ENCODE measurements at regions not wholly inside any gene's neighbourhood (a gene's known extent, or its start where the extent isn't known, plus 50 kb on each side); places are given as distances from the start of the nearest gene placed in this dataset.

DNA sequence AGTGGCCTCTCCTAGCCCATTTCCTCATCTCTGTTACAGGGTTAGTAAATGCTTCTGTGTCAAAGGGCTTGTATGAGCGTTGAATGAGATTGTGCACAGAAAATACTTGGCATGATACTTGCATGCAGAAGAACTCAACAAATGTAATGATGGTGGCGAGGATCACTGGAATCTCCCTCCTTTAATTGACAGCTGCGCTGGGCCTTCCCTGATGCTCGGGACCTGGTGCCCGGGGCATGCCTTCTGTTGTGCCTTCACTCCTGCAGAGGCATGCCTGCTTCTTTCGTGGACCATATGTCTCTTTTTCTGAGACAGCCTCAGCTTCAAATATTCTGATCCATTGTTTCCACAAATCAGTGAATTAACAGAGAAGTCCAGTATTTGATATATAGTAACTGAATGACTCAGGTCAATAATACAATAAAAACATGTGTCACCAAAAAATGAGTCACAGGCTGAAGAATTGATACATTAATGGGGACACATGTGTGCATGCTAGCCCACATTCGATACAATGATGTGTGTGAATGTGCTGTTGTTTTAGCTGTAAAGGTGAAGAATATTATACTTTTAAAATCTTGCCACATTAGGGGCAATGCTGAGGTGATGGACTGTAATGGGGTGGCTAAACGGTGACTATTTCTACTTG, 243.3 kb upstream of the TBL1XR1 start:
- TF ChIP-seq CTCF (IDR thresholded peaks at IDR 0.05; ENCODE audit: low read depth, low read length, missing input control), result no peak
- no peak for TF ChIP-seq ZBTB33 (IDR thresholded peaks at IDR 0.05)
- no peak for TF ChIP-seq REST (IDR thresholded peaks at IDR 0.05)
